GM06990 (cell line): ENCODE measurements at regions not wholly inside any gene's neighbourhood (a gene's known extent, or its start where the extent isn't known, plus 50 kb on each side); places are given as distances from the start of the nearest gene placed in this dataset.

Experiments used
- DNase-seq: peaks from one replicate; pipeline ENCODE4 v3.0.0-alpha.2; 2011; ENCODE audit not compliant: insufficient read length; ENCODE audit errors: extremely low read depth
- H3K27me3 ChIP-seq: replicated peaks from 2 replicates; pipeline ENCODE4 v1.6.0; 2011; ENCODE audit warnings: low read length; ENCODE audit not compliant: control insufficient read depth, insufficient read depth
- H3K36me3 ChIP-seq: 2 replicates; pipeline ENCODE4 v1.5.1; 2011; ENCODE audit warnings: low read length; ENCODE audit not compliant: control insufficient read depth, insufficient read depth
- H3K4me3 ChIP-seq: replicated peaks from 2 replicates; pipeline ENCODE4 v1.5.1; 2011; ENCODE audit warnings: low read depth, mild to moderate bottlenecking, control low read depth, low read length
- CTCF ChIP-seq: IDR thresholded peaks from 2 replicates; pipeline ENCODE4 v1.5.1; 2011; ENCODE audit warnings: low read length, control low read depth, mild to moderate bottlenecking, inconsistent platforms; ENCODE audit not compliant: insufficient read depth, poor library complexity, severe bottlenecking

GRCh38 chr15:98025237-98025636 is 64.7 kb downstream of the ARRDC4 start:
- no peak for DNase-seq
- no peaks in the 10 kb centered on the region for H3K36me3 ChIP-seq
- no peaks in the 10 kb centered on the region for H3K27me3 ChIP-seq
- no peak overlapping the region for H3K4me3 ChIP-seq
- TF ChIP-seq CTCF = no peak

GRCh38 chr15:98034731-98035130 is 74.2 kb downstream of the ARRDC4 start:
- no peak overlapping the region for H3K4me3 ChIP-seq
- no peak for DNase-seq
- no peaks in the 10 kb centered on the region for H3K27me3 ChIP-seq
- TF ChIP-seq CTCF = no peak
- no peaks in the 10 kb centered on the region for H3K36me3 ChIP-seq

GRCh38 chr15:98035134-98035533 is 74.6 kb downstream of the ARRDC4 start:
- DNase-seq = no peak
- Histone ChIP-seq H3K27me3 (no peaks in the 10 kb centered on the region), H3K36me3 (no peaks in the 10 kb centered on the region), H3K4me3 (no peak overlapping the region)
- no peak for TF ChIP-seq CTCF

- TF ChIP-seq CTCF = no peak
- no peak overlapping the region for H3K4me3 ChIP-seq
- no peaks in the 10 kb centered on the region for H3K27me3 ChIP-seq
- no peak for DNase-seq
- H3K36me3 ChIP-seq = no peaks in the 10 kb centered on the region
Measured at GRCh38 chr15:98035577-98036010, 75.1 kb downstream of the ARRDC4 start.

GRCh38 chr15:98039596-98039995 is 79.1 kb downstream of the ARRDC4 start:
- Histone ChIP-seq H3K4me3 (no peak overlapping the region), H3K27me3 (no peaks in the 10 kb centered on the region), H3K36me3 (no peaks in the 10 kb centered on the region)
- DNase-seq = no peak
- no peak for TF ChIP-seq CTCF

GRCh38 chr15:98040146-98040545 is 79.6 kb downstream of the ARRDC4 start:
- H3K4me3 ChIP-seq = no peak overlapping the region
- H3K27me3 ChIP-seq = no peaks in the 10 kb centered on the region
- TF ChIP-seq CTCF = no peak
- DNase-seq = no peak
- no peaks in the 10 kb centered on the region for H3K36me3 ChIP-seq
